H1 (cell line): ENCODE measurements at regions not wholly inside any gene's neighbourhood (a gene's known extent, or its start where the extent isn't known, plus 50 kb on each side); places are given as distances from the start of the nearest gene placed in this dataset.

Experiments used
- CHD7 ChIP-seq: fragments of 300-600 bp; sonication (generic); IDR thresholded peaks from 2 replicates; pipeline ENCODE4 v1.7.1; 2012; ENCODE audit warnings: low read length, moderate library complexity, mild to moderate bottlenecking, inconsistent platforms; ENCODE audit not compliant: insufficient replicate concordance
- CTCF ChIP-seq, 3 experiments: IDR thresholded peaks; 1 replicate in 2 of 3; 2 replicates in 1 of 3; pipeline versions ENCODE4 v1.5.1 to v1.6.1; 2011; ENCODE audit warnings: low read length in 3 of 3, mild to moderate bottlenecking in 3 of 3, inconsistent platforms in 2 of 3, low read depth in 1 of 3, moderate library complexity in 1 of 3; ENCODE audit not compliant: insufficient read depth in 1 of 3; ENCODE audit errors: control extremely low read depth in 1 of 3
- MAFK ChIP-seq: IDR thresholded peaks from 2 replicates; pipeline ENCODE4 v1.6.1; 2012; ENCODE audit warnings: low read depth, mild to moderate bottlenecking, improper control_type of control experiment, low read length
- RNF2 ChIP-seq: fragments of 200-900, 300-1000 bp; sonication (generic); IDR thresholded peaks from 2 replicates; pipeline ENCODE4 v1.7.1; 2016; ENCODE audit warnings: borderline replicate concordance, low read depth, mild to moderate bottlenecking, antibody characterized with exemption, low read length; ENCODE audit not compliant: poor library complexity, severe bottlenecking; ENCODE audit errors: missing control alignments
- RXRA ChIP-seq: IDR thresholded peaks from 2 replicates; pipeline ENCODE4 v1.6.1; 2011; ENCODE audit warnings: low read depth, mild to moderate bottlenecking, low read length, moderate library complexity; ENCODE audit not compliant: insufficient read depth
- SIN3A ChIP-seq, 2 experiments: IDR thresholded peaks in 1 of 2; conservative IDR thresholded peaks in 1 of 2; 2 replicates each; pipeline ENCODE4 v1.6.1; 2011 to 2012; ENCODE audit warnings: low read length in 2 of 2, improper control_type of control experiment in 1 of 2, low read depth in 1 of 2, mild to moderate bottlenecking in 1 of 2
- SIRT6 ChIP-seq: IDR thresholded peaks from one replicate; pipeline ENCODE4 v1.7.1; 2012; ENCODE audit warnings: low read length, inconsistent platforms
- SIX5 ChIP-seq: IDR thresholded peaks from 2 replicates; pipeline ENCODE4 v1.6.1; 2011; ENCODE audit warnings: mild to moderate bottlenecking, low read depth, low read length
- YY1 ChIP-seq: IDR thresholded peaks from 2 replicates; pipeline ENCODE4 v1.6.1; 2011; ENCODE audit warnings: low read depth, mild to moderate bottlenecking, low read length

- TF ChIP-seq CHD7 (no peak), MAFK (no peak), YY1 (no peak), RXRA (no peak), SIX5 (no peak), SIRT6 (no peak), RNF2 (no peak), SIN3A (conservative IDR thresholded peaks at IDR 0.05 in 1 of 2, IDR thresholded peaks at IDR 0.05 in 1 of 2; ENCODE audit: low read depth in 1 of 2, low read length in 2 of 2) (no peak), CTCF (IDR thresholded peaks at IDR 0.05; ENCODE audit: control extremely low read depth in 1 of 3, insufficient read depth in 1 of 3, low read depth in 1 of 3, low read length in 3 of 3) (no peak)
These were observed 221.7 kb upstream of the CMC1 start (continued) for GRCh38 chr3:28019740-28020139.
